WI38 (cell line): ENCODE measurements at regions not wholly inside any gene's neighbourhood (a gene's known extent, or its start where the extent isn't known, plus 50 kb on each side); places are given as distances from the start of the nearest gene placed in this dataset.
"Not testable (repeated sequence)": the region's sequence is repeated elsewhere in the genome, so short reads cannot be mapped to it uniquely, and the experiment has no call there.

Experiments used
- H3K4me3 ChIP-seq: 2 replicates; pipeline ENCODE4 v1.5.1; 2011; ENCODE audit warnings: low read depth, mild to moderate bottlenecking, control low read depth, low read length
- CTCF ChIP-seq: IDR thresholded peaks from 2 replicates; pipeline ENCODE4 v1.5.1; 2012; ENCODE audit warnings: low read depth, mild to moderate bottlenecking, control low read depth, low read length

- TF ChIP-seq CTCF, result no peak
- H3K4me3 ChIP-seq, result no peak overlapping the region
Observed at GRCh38 chr16:88310796-88311605, 71.8 kb upstream of the ZNF469 start.

GRCh38 chr16:88311860-88312259 is 70.9 kb upstream of the ZNF469 start:
- not testable (repeated sequence) for H3K4me3 ChIP-seq

GRCh38 chr16:88312732-88313131 is 70.0 kb upstream of the ZNF469 start:
- TF ChIP-seq CTCF, result no peak

GRCh38 chr16:88314991-88315542 is 67.7 kb upstream of the ZNF469 start:
- H3K4me3 ChIP-seq, result no peak overlapping the region

More at GRCh38 chr16:88312732-88313131, 70.0 kb upstream of the ZNF469 start:
- no peak overlapping the region for H3K4me3 ChIP-seq

GRCh38 chr16:88315543-88316105 is 67.1 kb upstream of the ZNF469 start:
- TF ChIP-seq CTCF, result no peak
- no peak overlapping the region for H3K4me3 ChIP-seq

More at GRCh38 chr16:88314991-88315542, 67.7 kb upstream of the ZNF469 start:
- no peak for TF ChIP-seq CTCF

GRCh38 chr16:88316151-88316550 is 66.6 kb upstream of the ZNF469 start:
- no peak overlapping the region for H3K4me3 ChIP-seq
- no peak for TF ChIP-seq CTCF

GRCh38 chr16:88316941-88317612 is 65.7 kb upstream of the ZNF469 start:
- H3K4me3 ChIP-seq, result no peak overlapping the region
- TF ChIP-seq CTCF, result no peak
